Left lobe of liver (tissue), 2 donors: ENCODE measurements at regions not wholly inside any gene's neighbourhood (a gene's known extent, or its start where the extent isn't known, plus 50 kb on each side); places are given as distances from the start of the nearest gene placed in this dataset.
"Not testable (repeated sequence)": the region's sequence is repeated elsewhere in the genome, so short reads cannot be mapped to it uniquely, and the experiment has no call there.

Source experiments
- ATAC-seq: fragments of 200-7000 bp; cut with Tn5 transposase; one replicate; pipeline ENCODE4 v1.9.1; 2020; ENCODE audit warnings: mild to moderate bottlenecking, moderate library complexity
- DNase-seq: peaks from one replicate; pipeline ENCODE4 v3.0.0-alpha.2; 2020; ENCODE audit warnings: low spot score
- donor health status: DM: no; HTN: no; CAD: no; lungs with moderate emphysema.
- donor health status: DM: no; HTN: yes; CAD: no.

GRCh38 chr5:3324421-3325101 is 271.1 kb upstream of the IRX1 start:
- ATAC-seq: no peak
- DNase-seq: no peak

- not testable (repeated sequence) for ATAC-seq, DNase-seq
These were observed 271.7 kb upstream of the IRX1 start for GRCh38 chr5:3323966-3324365.

- no peak for DNase-seq
- ATAC-seq: no peak
These were observed 272.5 kb upstream of the IRX1 start for GRCh38 chr5:3323144-3323543.

GRCh38 chr5:3322642-3323041 is 273.0 kb upstream of the IRX1 start:
- DNase-seq (no peak), ATAC-seq (no peak)

- ATAC-seq: no peak
- DNase-seq: no peak
These were observed 273.7 kb upstream of the IRX1 start for GRCh38 chr5:3321923-3322322.

GRCh38 chr5:3321119-3321760 is 274.4 kb upstream of the IRX1 start:
- DNase-seq: no peak
- no peak for ATAC-seq

- ATAC-seq: no peak
- DNase-seq: no peak
These were observed 275.2 kb upstream of the IRX1 start for GRCh38 chr5:3320317-3320875.

GRCh38 chr5:3317051-3317795 is 278.4 kb upstream of the IRX1 start:
- DNase-seq: no peak
- no peak for ATAC-seq

- no peak for DNase-seq
- ATAC-seq: no peak
These were observed 282.1 kb upstream of the IRX1 start for GRCh38 chr5:3313569-3313968.

- ATAC-seq: no peak
- no peak for DNase-seq
These were observed 283.3 kb upstream of the IRX1 start for GRCh38 chr5:3312299-3312698.

GRCh38 chr5:3311433-3311832 is 284.2 kb upstream of the IRX1 start:
- DNase-seq (no peak), ATAC-seq (no peak)

- DNase-seq: no peak
- ATAC-seq: no peak
These were observed 284.9 kb upstream of the IRX1 start for GRCh38 chr5:3310541-3311261.

GRCh38 chr5:3309538-3309937 is 286.1 kb upstream of the IRX1 start:
- ATAC-seq (no peak), DNase-seq (no peak)

- DNase-seq: no peak
- ATAC-seq: no peak
These were observed 287.5 kb upstream of the IRX1 start for GRCh38 chr5:3307982-3308621.

GRCh38 chr5:3305432-3305831 is 290.2 kb upstream of the IRX1 start:
- DNase-seq (no peak), ATAC-seq (no peak)

GRCh38 chr5:3304346-3304745 is 291.3 kb upstream of the IRX1 start:
- ATAC-seq (no peak), DNase-seq (no peak)

- no peak for DNase-seq
- no peak for ATAC-seq
These were observed 291.9 kb upstream of the IRX1 start for GRCh38 chr5:3303777-3304176.

GRCh38 chr5:3302228-3302627 is 293.4 kb upstream of the IRX1 start:
- ATAC-seq: no peak

GRCh38 chr5:3301306-3301705 is 294.3 kb upstream of the IRX1 start:
- no peak for ATAC-seq
- no peak for DNase-seq

More at GRCh38 chr5:3302228-3302627, 293.4 kb upstream of the IRX1 start:
- DNase-seq: no peak

- DNase-seq: no peak
- ATAC-seq: no peak
These were observed 294.9 kb upstream of the IRX1 start for GRCh38 chr5:3300726-3301125.

- no peak for ATAC-seq
- no peak for DNase-seq
These were observed 296.2 kb upstream of the IRX1 start for GRCh38 chr5:3299441-3299840.
